ENCODE measurements at regions not wholly inside any gene's neighbourhood (a gene's known extent, or its start where the extent isn't known, plus 50 kb on each side); places are given as distances from the start of the nearest gene placed in this dataset.

DNA sequence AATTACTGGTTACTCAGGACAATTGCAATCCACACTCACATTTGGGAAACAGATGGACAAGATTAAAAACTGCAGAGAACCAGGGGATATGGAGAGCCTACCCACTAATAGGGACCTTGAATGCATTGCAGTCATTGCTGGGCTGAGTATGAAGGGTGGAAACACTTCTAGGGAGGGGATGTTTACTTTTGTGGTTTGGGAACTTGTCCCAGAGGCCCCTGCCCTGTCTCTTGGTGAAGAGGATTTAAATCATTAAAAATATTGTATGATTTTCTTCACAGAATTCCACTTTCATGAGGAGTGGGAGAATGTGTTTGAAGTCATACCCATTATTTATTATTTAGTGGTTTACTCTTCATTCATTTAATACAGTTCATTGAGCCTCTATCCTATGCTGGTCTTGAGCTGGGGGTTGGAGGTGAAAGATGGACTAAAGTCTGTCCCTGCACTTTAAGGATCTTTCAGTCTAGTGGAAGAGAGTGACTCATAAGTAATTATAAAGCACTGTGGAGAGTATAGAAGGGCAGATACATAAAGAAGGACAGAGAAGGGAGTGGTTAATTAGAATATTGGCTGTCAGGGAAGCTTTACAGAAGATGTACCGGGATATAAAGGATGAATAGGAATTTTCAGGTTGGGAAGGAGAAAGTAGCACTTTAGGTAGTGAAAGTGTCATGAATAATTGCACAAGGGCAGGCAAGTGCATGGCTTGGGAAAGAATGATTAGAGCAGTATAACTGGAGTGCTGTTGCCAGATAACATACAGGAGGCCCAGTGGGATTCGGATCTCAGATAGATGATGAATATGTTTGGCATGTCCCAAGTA, 313.4 kb downstream of the LPIN1 start:
- intact Hi-C loops (cut with DNase I): no loop called here
- no peaks in the 10 kb centered on the region for H3K36me3 ChIP-seq
- H3K27ac ChIP-seq: no peak overlapping the region
- no peak for DNase-seq
- peak; percentile 56 for ATAC-seq
- no peaks in the 10 kb centered on the region for H3K9me3 ChIP-seq
- H3K4me3 ChIP-seq: no peak overlapping the region
- TF ChIP-seq, protein P1, sequence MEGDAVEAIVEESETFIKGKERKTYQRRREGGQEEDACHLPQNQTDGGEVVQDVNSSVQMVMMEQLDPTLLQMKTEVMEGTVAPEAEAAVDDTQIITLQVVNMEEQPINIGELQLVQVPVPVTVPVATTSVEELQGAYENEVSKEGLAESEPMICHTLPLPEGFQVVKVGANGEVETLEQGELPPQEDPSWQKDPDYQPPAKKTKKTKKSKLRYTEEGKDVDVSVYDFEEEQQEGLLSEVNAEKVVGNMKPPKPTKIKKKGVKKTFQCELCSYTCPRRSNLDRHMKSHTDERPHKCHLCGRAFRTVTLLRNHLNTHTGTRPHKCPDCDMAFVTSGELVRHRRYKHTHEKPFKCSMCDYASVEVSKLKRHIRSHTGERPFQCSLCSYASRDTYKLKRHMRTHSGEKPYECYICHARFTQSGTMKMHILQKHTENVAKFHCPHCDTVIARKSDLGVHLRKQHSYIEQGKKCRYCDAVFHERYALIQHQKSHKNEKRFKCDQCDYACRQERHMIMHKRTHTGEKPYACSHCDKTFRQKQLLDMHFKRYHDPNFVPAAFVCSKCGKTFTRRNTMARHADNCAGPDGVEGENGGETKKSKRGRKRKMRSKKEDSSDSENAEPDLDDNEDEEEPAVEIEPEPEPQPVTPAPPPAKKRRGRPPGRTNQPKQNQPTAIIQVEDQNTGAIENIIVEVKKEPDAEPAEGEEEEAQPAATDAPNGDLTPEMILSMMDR (IDR thresholded peaks at IDR 0.05): no peak
- H3K4me1 ChIP-seq: peaks cover 5 to 13% of the 10 kb centered on the region in 2 donors
- no peaks in the 10 kb centered on the region for H3K27me3 ChIP-seq

DNA sequence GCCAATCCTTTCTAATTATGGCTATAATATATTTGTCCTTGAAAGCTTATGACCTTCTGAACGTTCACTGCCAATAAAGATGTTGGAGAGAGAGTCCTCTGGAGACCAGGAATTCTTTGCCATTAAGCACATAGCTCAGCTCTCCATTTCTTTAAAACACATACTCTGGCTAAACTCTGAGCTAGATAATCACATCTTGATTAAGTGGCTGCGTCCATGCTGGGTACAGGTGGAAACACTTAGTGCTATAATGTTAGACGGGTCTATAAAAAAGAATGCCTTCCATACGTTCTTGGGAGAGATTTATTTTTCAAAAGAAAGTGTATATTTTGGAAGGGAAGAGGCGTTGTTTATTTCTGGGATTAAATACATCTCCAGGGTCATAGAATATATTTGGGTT, 314.5 kb downstream of the LPIN1 start:
- Histone ChIP-seq H3K27ac (no peak overlapping the region), H3K4me1 (peaks cover 5 to 13% of the 10 kb centered on the region in 2 donors), H3K27me3 (no peaks in the 10 kb centered on the region), H3K4me3 (no peak overlapping the region), H3K9me3 (no peaks in the 10 kb centered on the region), H3K36me3 (no peaks in the 10 kb centered on the region)
- ATAC-seq: no peak
- intact Hi-C loops (cut with DNase I): no loop called here
- TF ChIP-seq, protein P1 (IDR thresholded peaks at IDR 0.05): no peak
- no peak for DNase-seq

DNA sequence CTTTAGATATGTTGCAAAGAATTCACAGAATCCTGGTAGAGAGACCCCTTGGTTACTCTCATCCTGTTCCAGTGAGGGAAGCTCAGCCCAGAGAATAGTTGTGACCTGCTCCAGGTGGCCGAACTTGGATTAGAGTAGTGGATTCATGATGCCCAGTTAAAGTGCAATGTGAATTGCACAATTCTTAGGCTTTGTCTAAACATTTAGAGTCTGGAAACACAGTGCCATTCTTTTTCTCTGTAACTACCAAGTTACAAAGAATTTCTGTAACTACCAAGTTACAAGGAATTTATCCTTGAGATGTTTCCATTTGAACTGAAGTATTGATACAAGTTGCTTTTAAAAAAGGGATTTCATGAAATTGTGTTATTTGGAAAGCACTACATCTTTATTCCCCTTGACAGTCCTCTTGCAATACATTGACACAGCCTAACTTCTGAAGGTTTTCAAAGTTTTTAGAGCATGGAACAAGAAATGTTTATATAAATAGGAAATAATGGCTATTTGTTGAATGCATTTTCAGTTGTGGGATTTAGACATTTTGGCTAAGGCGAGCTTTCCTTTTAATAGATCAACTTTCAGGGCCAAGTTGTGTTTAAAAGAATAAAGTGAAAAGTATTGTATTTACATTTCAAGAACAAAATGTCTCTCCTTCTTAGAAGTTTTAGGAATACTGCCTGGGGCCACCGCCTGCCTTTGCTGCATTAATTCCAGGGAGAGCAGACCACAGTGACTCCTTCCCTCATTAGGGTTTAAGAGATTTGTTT, 315.0 kb downstream of the LPIN1 start:
- Histone ChIP-seq H3K4me1 (peaks cover 5 to 13% of the 10 kb centered on the region in 2 donors), H3K27ac (no peak overlapping the region), H3K9me3 (no peaks in the 10 kb centered on the region), H3K36me3 (no peaks in the 10 kb centered on the region), H3K4me3 (no peak overlapping the region), H3K27me3 (no peaks in the 10 kb centered on the region)
- TF ChIP-seq, protein P1 (IDR thresholded peaks at IDR 0.05): no peak
- intact Hi-C loops (cut with DNase I): no loop called here
- peak in 2 of 4 donors; percentile 24 to 53 for DNase-seq
- no peak for ATAC-seq

DNA sequence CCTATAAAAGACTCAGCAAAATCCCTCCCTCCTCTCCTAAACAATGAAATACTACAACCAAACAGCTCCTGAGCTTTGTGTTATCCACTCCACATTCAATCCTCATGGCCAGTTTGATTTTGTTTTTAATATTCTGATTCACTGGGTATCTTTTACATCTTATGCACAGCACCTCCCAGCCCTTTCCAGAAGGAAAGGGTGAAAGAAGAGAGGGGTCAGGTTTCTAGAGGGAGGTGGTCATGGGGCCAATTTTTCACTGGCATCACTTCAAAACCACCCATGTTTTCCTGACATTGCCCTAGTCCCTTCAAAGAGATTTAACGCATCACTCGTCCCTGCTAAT, 315.6 kb downstream of the LPIN1 start:
- TF ChIP-seq, protein P1 (IDR thresholded peaks at IDR 0.05): no peak
- no peak for DNase-seq
- Histone ChIP-seq H3K9me3 (no peaks in the 10 kb centered on the region), H3K4me3 (no peak overlapping the region), H3K27me3 (no peaks in the 10 kb centered on the region), H3K27ac (no peak overlapping the region), H3K36me3 (no peaks in the 10 kb centered on the region), H3K4me1 (peaks cover 5 to 11% of the 10 kb centered on the region in 2 donors)
- ATAC-seq: no peak
- intact Hi-C loops (cut with DNase I): no loop called here

DNA sequence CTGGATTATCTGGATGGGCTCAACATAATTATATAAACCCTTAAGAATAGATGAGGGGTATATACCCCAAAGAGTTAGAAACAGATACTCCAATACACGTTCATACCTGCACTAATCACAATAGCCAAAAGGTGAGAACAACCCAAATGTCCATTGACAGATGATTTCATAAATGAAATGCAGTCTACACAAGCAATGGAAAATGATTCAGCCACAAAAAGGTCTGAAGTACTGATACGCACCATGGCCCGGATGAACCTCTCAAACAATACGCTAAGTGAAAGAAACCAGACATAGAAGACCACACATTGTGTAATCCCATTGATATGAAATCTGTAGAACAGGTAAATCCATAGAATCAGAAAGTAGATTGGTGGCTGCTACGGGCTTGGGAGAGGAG, 316.8 kb downstream of the LPIN1 start:
- intact Hi-C loops (cut with DNase I): no loop called here
- DNase-seq (no peak), ATAC-seq (no peak)
- Histone ChIP-seq H3K36me3 (no peaks in the 10 kb centered on the region), H3K4me3 (no peak overlapping the region), H3K9me3 (no peaks in the 10 kb centered on the region), H3K4me1 (peaks cover 0 to 5% of the 10 kb centered on the region in 2 donors), H3K27me3 (no peaks in the 10 kb centered on the region), H3K27ac (no peak overlapping the region)
- TF ChIP-seq, protein P1 (IDR thresholded peaks at IDR 0.05): no peak

Measured in left lung (tissue), 4 donors.